PC-9 (cell line): ENCODE measurements at regions not wholly inside any gene's neighbourhood (a gene's known extent, or its start where the extent isn't known, plus 50 kb on each side); places are given as distances from the start of the nearest gene placed in this dataset.

Source experiments
- BruUV-seq: library from RNA; stranded (reverse); fragments of 400-500 nt; replicated peaks from 2 replicates; lab custom pipeline; 2021; lab: Mats Ljungman, UMichigan
- CTCF ChIA-PET: fragments of 300-600 bp; sonication (Branson Sonifier 250); formaldehyde crosslinking; loops from one replicate; lab custom pipeline; 2022; ENCODE audit warnings: antibody characterized with exemption; lab: Charles Lee
- POLR2A ChIA-PET: fragments of 300-600 bp; sonication (Branson Sonifier 250); formaldehyde crosslinking; loops from one replicate; lab custom pipeline; 2022; ENCODE audit warnings: antibody characterized with exemption; ENCODE audit not compliant: unreplicated experiment; lab: Charles Lee
- DNase-seq, 2 experiments: peaks; one replicate each; pipeline versions ENCODE4 v3.0.0 to v3.0.0-alpha.2; 2015 to 2022; ENCODE audit warnings: mixed read lengths in 1 of 2
- H2AFZ ChIP-seq: fragments of 200-600 bp; sonication (generic); 2 replicates; pipeline ENCODE4 v1.8.1; 2017; ENCODE audit warnings: antibody characterized with exemption
- H3F3A ChIP-seq: fragments of 200-600 bp; sonication (generic); 2 replicates; pipeline ENCODE4 v1.8.1; 2017; ENCODE audit warnings: antibody characterized with exemption, mild to moderate bottlenecking, low read depth; ENCODE audit not compliant: insufficient read depth
- H3K27ac ChIP-seq: fragments of 200-600 bp; sonication (generic); 2 replicates; pipeline ENCODE4 v1.6.1; 2016; ENCODE audit warnings: mixed run types
- H3K27me3 ChIP-seq: fragments of 200-600 bp; sonication (generic); 2 replicates; pipeline ENCODE4 v1.6.1; 2016; ENCODE audit warnings: low read depth, mixed run types; ENCODE audit not compliant: insufficient read depth
- H3K36me3 ChIP-seq: fragments of 200-600 bp; sonication (generic); 2 replicates; pipeline ENCODE4 v1.6.1; 2016; ENCODE audit warnings: low read depth, mixed run types
- H3K4me1 ChIP-seq: fragments of 200-600 bp; sonication (generic); replicated peaks from 2 replicates; pipeline ENCODE4 v1.6.1; 2016; ENCODE audit warnings: mixed run types; ENCODE audit not compliant: insufficient read depth
- H3K4me2 ChIP-seq: fragments of 200-600 bp; sonication (generic); 2 replicates; pipeline ENCODE4 v1.6.1; 2017; ENCODE audit warnings: mixed run types
- H3K4me3 ChIP-seq: fragments of 200-600 bp; sonication (generic); 2 replicates; pipeline ENCODE4 v1.6.1; 2016; ENCODE audit warnings: mixed run types
- H3K79me2 ChIP-seq: fragments of 200-600 bp; sonication (generic); 2 replicates; pipeline ENCODE4 v1.6.1; 2017; ENCODE audit warnings: low read depth, mixed run types
- H3K9me2 ChIP-seq: fragments of 200-600 bp; sonication (generic); 2 replicates; pipeline ENCODE4 v1.8.1; 2017; ENCODE audit warnings: mild to moderate bottlenecking; ENCODE audit not compliant: insufficient read depth
- H3K9me3 ChIP-seq: fragments of 200-600 bp; sonication (generic); 2 replicates; pipeline ENCODE4 v1.8.1; 2016; ENCODE audit warnings: low read depth; ENCODE audit not compliant: insufficient read depth
- H4K20me1 ChIP-seq: fragments of 200-600 bp; sonication (generic); 2 replicates; pipeline ENCODE4 v1.8.1; 2017; ENCODE audit not compliant: insufficient read depth
- EZH2 ChIP-seq: fragments of 200-600 bp; sonication (generic); IDR thresholded peaks from 2 replicates; pipeline ENCODE4 v1.8.0; 2017; ENCODE audit warnings: antibody characterized with exemption, low read depth
- intact Hi-C: fragments of 100-400 bp; cut with micrococcal nuclease; formaldehyde crosslinking; loops from one replicate; pipeline ENCODE4 v1.10.0; 2022; ENCODE audit not compliant: unreplicated experiment
- TF ChIP-seq, protein P1 (sequence below): fragments of 200-600 bp; sonication (generic); conservative IDR thresholded peaks from 2 replicates; pipeline ENCODE4 v1.6.1; 2017; ENCODE audit warnings: mixed run types, antibody characterized with exemption, mild to moderate bottlenecking, moderate library complexity

DNA sequence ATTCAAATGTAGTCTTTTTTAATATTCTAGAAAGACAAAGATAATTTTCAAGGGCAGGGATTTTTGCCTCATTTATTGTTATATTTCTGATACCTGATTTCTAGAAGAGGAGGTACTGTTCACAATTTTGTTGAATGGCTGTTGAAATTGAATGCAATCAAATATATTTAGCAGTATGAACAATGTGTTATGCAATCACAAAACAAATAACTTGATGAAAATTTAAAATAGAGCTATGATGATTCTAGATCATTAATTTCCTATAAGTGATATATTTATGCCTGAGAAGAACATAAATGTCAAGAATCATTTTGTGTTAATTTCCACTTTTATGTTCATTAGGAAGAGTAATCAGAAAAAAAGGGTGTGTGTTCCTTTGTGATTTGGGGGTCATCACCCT is 114.6 kb upstream of the CNTNAP2 start:
- ChIA-PET CTCF (no interaction called here), POLR2A (no interaction called here)
- H3K79me2 ChIP-seq = no peaks in the 10 kb centered on the region
- BruUV-seq = no TSS peak
- H2AFZ ChIP-seq = no peak overlapping the region
- no peaks in the 10 kb centered on the region for H3K4me1 ChIP-seq
- intact Hi-C loops = no loop called here
- no peak overlapping the region for H3K27ac ChIP-seq
- no peaks in the 10 kb centered on the region for H4K20me1 ChIP-seq
- H3K4me2 ChIP-seq = no peak overlapping the region
- no peaks in the 10 kb centered on the region for H3K36me3 ChIP-seq
- 0 out of 2 replicates have a peak, but pooled peaks cover 3% of the 10 kb centered on the region for H3K9me2 ChIP-seq
- H3F3A ChIP-seq = no peaks in the 10 kb centered on the region
- H3K4me3 ChIP-seq = no peak overlapping the region
- no peaks in the 10 kb centered on the region for H3K27me3 ChIP-seq
- DNase-seq = no peak
- no peaks in the 10 kb centered on the region for H3K9me3 ChIP-seq
- TF ChIP-seq EZH2 = no peak

DNA sequence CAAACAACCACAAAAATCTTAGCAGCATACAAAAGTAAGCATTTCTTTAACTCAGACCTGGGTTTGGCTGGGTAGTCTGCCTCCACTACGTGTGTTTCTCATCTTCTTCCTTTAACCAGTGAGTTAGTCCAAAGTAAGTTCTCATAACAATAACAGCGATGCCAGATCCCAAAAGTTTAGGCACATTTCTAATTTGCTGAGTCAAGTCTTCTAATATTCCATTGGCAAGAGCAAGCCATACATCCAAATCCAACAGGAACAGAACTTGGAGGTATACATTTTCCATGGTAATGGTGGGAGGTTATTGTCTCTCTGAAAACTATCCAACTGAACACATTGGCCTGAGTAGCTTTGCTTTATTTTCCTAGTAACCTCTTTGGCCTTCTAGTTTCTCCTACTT is 115.7 kb upstream of the CNTNAP2 start:
- intact Hi-C loops = no loop called here
- ChIA-PET POLR2A (no interaction called here), CTCF (no interaction called here)
- no peaks in the 10 kb centered on the region for H3F3A ChIP-seq
- no peaks in the 10 kb centered on the region for H3K36me3 ChIP-seq
- H2AFZ ChIP-seq = no peak overlapping the region
- BruUV-seq = no TSS peak
- H3K9me2 ChIP-seq = 0 out of 2 replicates have a peak, but pooled peaks cover 3% of the 10 kb centered on the region
- H3K9me3 ChIP-seq = no peaks in the 10 kb centered on the region
- no peak for DNase-seq
- H3K27ac ChIP-seq = no peak overlapping the region
- no peaks in the 10 kb centered on the region for H3K4me1 ChIP-seq
- H3K79me2 ChIP-seq = no peaks in the 10 kb centered on the region
- H3K4me2 ChIP-seq = no peak overlapping the region
- peaks cover 4% of the 10 kb centered on the region; the same call in 1 of the 2 replicates for H4K20me1 ChIP-seq
- H3K27me3 ChIP-seq = no peaks in the 10 kb centered on the region
- no peak overlapping the region for H3K4me3 ChIP-seq
- TF ChIP-seq EZH2 = no peak
- TF ChIP-seq, protein P1, sequence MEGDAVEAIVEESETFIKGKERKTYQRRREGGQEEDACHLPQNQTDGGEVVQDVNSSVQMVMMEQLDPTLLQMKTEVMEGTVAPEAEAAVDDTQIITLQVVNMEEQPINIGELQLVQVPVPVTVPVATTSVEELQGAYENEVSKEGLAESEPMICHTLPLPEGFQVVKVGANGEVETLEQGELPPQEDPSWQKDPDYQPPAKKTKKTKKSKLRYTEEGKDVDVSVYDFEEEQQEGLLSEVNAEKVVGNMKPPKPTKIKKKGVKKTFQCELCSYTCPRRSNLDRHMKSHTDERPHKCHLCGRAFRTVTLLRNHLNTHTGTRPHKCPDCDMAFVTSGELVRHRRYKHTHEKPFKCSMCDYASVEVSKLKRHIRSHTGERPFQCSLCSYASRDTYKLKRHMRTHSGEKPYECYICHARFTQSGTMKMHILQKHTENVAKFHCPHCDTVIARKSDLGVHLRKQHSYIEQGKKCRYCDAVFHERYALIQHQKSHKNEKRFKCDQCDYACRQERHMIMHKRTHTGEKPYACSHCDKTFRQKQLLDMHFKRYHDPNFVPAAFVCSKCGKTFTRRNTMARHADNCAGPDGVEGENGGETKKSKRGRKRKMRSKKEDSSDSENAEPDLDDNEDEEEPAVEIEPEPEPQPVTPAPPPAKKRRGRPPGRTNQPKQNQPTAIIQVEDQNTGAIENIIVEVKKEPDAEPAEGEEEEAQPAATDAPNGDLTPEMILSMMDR = no peak

DNA sequence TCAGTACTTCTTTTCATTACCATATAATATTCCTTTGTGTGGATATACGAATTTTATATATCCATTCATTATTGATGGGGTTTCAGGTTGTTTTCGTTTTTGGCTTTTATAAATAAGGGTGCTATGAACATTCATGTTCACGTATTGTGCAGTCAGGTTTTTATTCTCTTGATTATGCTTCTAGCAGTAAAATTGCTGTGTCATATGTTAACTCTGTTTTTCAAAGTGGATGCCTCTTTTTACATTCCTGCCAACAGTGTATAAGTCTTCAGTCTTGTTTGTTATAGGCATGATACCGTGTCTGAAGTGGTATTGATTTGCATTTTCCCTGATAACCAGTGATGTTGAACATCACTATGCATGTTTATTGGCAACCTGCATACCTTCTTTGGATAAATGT is 127.1 kb upstream of the CNTNAP2 start:
- Histone ChIP-seq H3K9me2 (no peaks in the 10 kb centered on the region), H4K20me1 (no peaks in the 10 kb centered on the region), H3K79me2 (no peaks in the 10 kb centered on the region), H2AFZ (no peak overlapping the region), H3K4me3 (no peak overlapping the region), H3F3A (no peaks in the 10 kb centered on the region), H3K27me3 (no peaks in the 10 kb centered on the region), H3K36me3 (no peaks in the 10 kb centered on the region), H3K4me1 (no peaks in the 10 kb centered on the region), H3K27ac (no peak overlapping the region), H3K9me3 (no peaks in the 10 kb centered on the region; the same call in 1 of the 2 replicates), H3K4me2 (no peak overlapping the region)
- DNase-seq = no peak
- ChIA-PET CTCF (no interaction called here), POLR2A (no interaction called here)
- intact Hi-C loops = no loop called here
- BruUV-seq = no TSS peak
- no peak for TF ChIP-seq EZH2
- TF ChIP-seq, protein P1 = no peak

DNA sequence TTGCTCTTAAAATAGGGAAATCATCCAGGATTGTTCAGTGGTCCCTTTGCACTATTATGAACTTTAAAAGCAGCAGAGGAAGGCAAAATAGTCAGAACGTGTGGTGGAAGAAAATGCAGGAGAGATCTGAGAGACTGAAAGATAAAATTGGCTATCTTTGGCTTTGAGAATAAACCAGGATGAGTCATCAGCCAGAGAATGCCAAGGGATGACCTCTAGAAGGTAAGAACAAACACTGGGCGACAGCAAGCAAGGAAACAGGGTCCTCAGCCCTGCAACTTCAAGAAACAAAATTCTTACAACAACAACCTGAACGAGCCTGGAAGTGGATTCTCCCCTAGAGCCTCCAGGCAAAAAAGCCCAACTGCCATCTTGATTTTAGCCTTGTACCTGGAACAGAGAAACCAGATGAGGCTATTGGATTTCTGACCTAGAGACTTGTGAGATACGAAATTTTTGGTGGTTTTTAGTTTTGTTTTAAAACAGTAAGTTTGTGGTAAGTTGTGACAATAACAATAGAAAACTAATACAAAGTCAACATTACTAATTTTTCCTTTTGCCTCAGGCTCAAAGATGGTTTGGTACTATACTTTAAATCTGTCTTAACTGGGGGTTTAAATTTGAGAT is 130.2 kb upstream of the CNTNAP2 start:
- no peaks in the 10 kb centered on the region for H4K20me1 ChIP-seq
- H3K9me2 ChIP-seq = no peaks in the 10 kb centered on the region
- H3K4me3 ChIP-seq = no peak overlapping the region
- no peaks in the 10 kb centered on the region; the same call in 1 of the 2 replicates for H3K9me3 ChIP-seq
- H3K79me2 ChIP-seq = no peaks in the 10 kb centered on the region
- intact Hi-C loops = no loop called here
- H3K27me3 ChIP-seq = no peaks in the 10 kb centered on the region
- no TSS peak for BruUV-seq
- no peak for TF ChIP-seq EZH2
- TF ChIP-seq, protein P1 = no peak
- no peaks in the 10 kb centered on the region for H3K4me1 ChIP-seq
- no peak overlapping the region for H2AFZ ChIP-seq
- no peaks in the 10 kb centered on the region for H3K36me3 ChIP-seq
- H3K4me2 ChIP-seq = no peak overlapping the region
- H3K27ac ChIP-seq = no peak overlapping the region
- DNase-seq = no peak
- POLR2A ChIA-PET = no interaction called here
- CTCF ChIA-PET = no interaction called here
- H3F3A ChIP-seq = no peaks in the 10 kb centered on the region
